HepG2 (cell line): ENCODE measurements at regions not wholly inside any gene's neighbourhood (a gene's known extent, or its start where the extent isn't known, plus 50 kb on each side); places are given as distances from the start of the nearest gene placed in this dataset.

ENCODE experiments used
- ATAC-seq: fragments of 200-7000 bp; cut with Tn5 transposase; 3 replicates; pipeline ENCODE4 v1.9.1; 2020; ENCODE audit warnings: mild to moderate bottlenecking, moderate library complexity
- BruUV-seq: library from RNA; stranded (reverse); fragments of 400-500 nt; replicated peaks from 2 replicates; lab custom pipeline; 2021; lab: Mats Ljungman, UMichigan
- CTCF ChIA-PET: fragments of 300-600 bp; formaldehyde crosslinking; extraction: SDS; loops from one replicate; lab custom pipeline; 2021; ENCODE audit warnings: low total read pairs, inconsistent platforms, low intra/inter-chr PET ratio; lab: Yijun Ruan, JAX
- POLR2A ChIA-PET: fragments of 350-600 bp; sonication (Branson Sonifier 250); formaldehyde crosslinking; loops from one replicate; lab custom pipeline; 2020; ENCODE audit warnings: antibody characterized with exemption, inconsistent platforms; lab: Yijun Ruan, JAX
- DNase-seq: peaks from one replicate; pipeline ENCODE4 v3.0.0-alpha.2; 2015; ENCODE audit warnings: low spot score
- FAIRE-seq: peaks from 3 replicates; lab custom pipeline; 2011; peaks lifted over from hg19 to GRCh38; lab: Jason Lieb, UNC
- H2AFZ ChIP-seq: one replicate; pipeline ENCODE4 v1.6.1; 2011; ENCODE audit warnings: low read length, inconsistent platforms
- H3K27ac ChIP-seq: fragments of 300-600 bp; 3 replicates; pipeline ENCODE4 v1.8.0; 2011; ENCODE audit warnings: mixed run types, mild to moderate bottlenecking, mixed read lengths, low read length, inconsistent platforms; ENCODE audit not compliant: insufficient read depth; ENCODE audit errors: extremely low read length
- H3K27me3 ChIP-seq, 2 experiments: fragments of 200-600 bp in 1 of 2; 2 replicates in 1 of 2; 3 replicates in 1 of 2; pipeline versions ENCODE4 v1.6.0 to v1.8.0; 2011; ENCODE audit warnings: low read length in 2 of 2, mild to moderate bottlenecking in 2 of 2, moderate library complexity in 2 of 2, inconsistent platforms in 1 of 2; ENCODE audit not compliant: insufficient read depth in 2 of 2, control insufficient read depth in 1 of 2
- H3K36me3 ChIP-seq, 2 experiments: fragments of 200-600 bp in 1 of 2; replicated peaks in 1 of 2; 2 replicates in 1 of 2; 3 replicates in 1 of 2; pipeline versions ENCODE4 v1.5.1 to v1.8.0; 2011; ENCODE audit warnings: low read length in 2 of 2, inconsistent platforms in 1 of 2; ENCODE audit not compliant: insufficient read depth in 2 of 2, control insufficient read depth in 1 of 2
- H3K4me1 ChIP-seq: 2 replicates; pipeline ENCODE4 v1.5.1; 2012; ENCODE audit warnings: low read length, inconsistent platforms; ENCODE audit not compliant: insufficient read depth
- H3K4me2 ChIP-seq: 2 replicates; pipeline ENCODE4 v1.6.0; 2011; ENCODE audit warnings: low read depth, low read length, inconsistent platforms
- H3K4me3 ChIP-seq, 3 experiments: fragments of 200-600 bp in 1 of 3; sonication (generic), shearing (Covaris generic) in 1 of 3; replicated peaks in 1 of 3; 2 replicates each; pipeline ENCODE4 v1.5.1; 2011 to 2016; ENCODE audit warnings: low read length in 3 of 3, inconsistent platforms in 2 of 3, low read depth in 2 of 3, mild to moderate bottlenecking in 2 of 3, control low read depth in 1 of 3, mixed read lengths in 1 of 3; ENCODE audit not compliant: insufficient read depth in 1 of 3
- H3K79me2 ChIP-seq: one replicate; pipeline ENCODE4 v1.6.1; 2011; ENCODE audit warnings: low read length, inconsistent platforms; ENCODE audit not compliant: insufficient read depth
- H3K9ac ChIP-seq: 2 replicates; pipeline ENCODE4 v1.6.0; 2011; ENCODE audit warnings: mild to moderate bottlenecking, low read depth, low read length, inconsistent platforms; ENCODE audit not compliant: insufficient read depth
- H3K9me3 ChIP-seq: 2 replicates; pipeline ENCODE4 v1.5.1; 2012; ENCODE audit warnings: mild to moderate bottlenecking, low read length
- H4K20me1 ChIP-seq: 2 replicates; pipeline ENCODE4 v1.6.0; 2011; ENCODE audit warnings: inconsistent platforms, mild to moderate bottlenecking, low read length, moderate library complexity; ENCODE audit not compliant: insufficient read depth
- BRCA1 ChIP-seq: sonication (generic); formaldehyde crosslinking; IDR thresholded peaks from 2 replicates; pipeline ENCODE4 v1.4.0; 2020; ENCODE audit warnings: missing genetic modification reagents
- FOXO4 ChIP-seq: sonication (generic); formaldehyde crosslinking; conservative IDR thresholded peaks from 2 replicates; pipeline ENCODE4 v1.8.1; 2023; ENCODE audit warnings: missing genetic modification reagents
- MTF1 ChIP-seq: sonication (generic); formaldehyde crosslinking; IDR thresholded peaks from 2 replicates; pipeline ENCODE4 v1.5.0; 2020; ENCODE audit warnings: missing genetic modification reagents
- NCOA2 ChIP-seq: sonication (generic); formaldehyde crosslinking; IDR thresholded peaks from 2 replicates; pipeline ENCODE4 v1.8.0; 2022; ENCODE audit warnings: inconsistent platforms
- NFE2L1 ChIP-seq: sonication (generic); formaldehyde crosslinking; IDR thresholded peaks from 2 replicates; pipeline ENCODE4 v1.4.0; 2020; ENCODE audit warnings: missing genetic modification reagents, mild to moderate bottlenecking, borderline replicate concordance
- ZFP41 ChIP-seq: sonication (generic); formaldehyde crosslinking; IDR thresholded peaks from 2 replicates; pipeline ENCODE4 v1.4.0; 2020; ENCODE audit warnings: mild to moderate bottlenecking, missing genetic modification reagents, borderline replicate concordance
- ZNF414 ChIP-seq: sonication (generic); formaldehyde crosslinking; IDR thresholded peaks from 2 replicates; pipeline ENCODE4 v1.5.0; 2020; ENCODE audit warnings: missing genetic modification reagents
- WGBS: methylation state at CpG from one replicate; pipeline ENCODE4 v1.1.6; 2017; ENCODE audit warnings: low lambda C conversion rate; 5-methylcytosine and 5-hydroxymethylcytosine counted together
- in situ Hi-C: cut with HindIII; loops from 2 replicates; pipeline ENCODE4 v1.10.0; 2017; ENCODE audit warnings: low pct_unique_long_range_greater_than_20kb; ENCODE audit not compliant: extremely low pct_ligation_motif_present
- intact Hi-C: fragments of 100-400 bp; cut with micrococcal nuclease; formaldehyde crosslinking; loops from one replicate; pipeline ENCODE4 v1.10.0; 2022; ENCODE audit not compliant: unreplicated experiment

GRCh38 chrX:4670606-4671005, 957.2 kb upstream of the PRKX start:
- no peaks in the 10 kb centered on the region for H3K4me1 ChIP-seq
- H2AFZ ChIP-seq = no peak overlapping the region
- ChIA-PET POLR2A (no interaction called here), CTCF (no interaction called here)
- intact Hi-C loops (no loop called here), in situ Hi-C loops (no loop called here)
- H3K4me2 ChIP-seq = no peak overlapping the region
- ATAC-seq (no peak), DNase-seq (no peak), FAIRE-seq (no peak)
- no peaks in the 10 kb centered on the region for H3K79me2 ChIP-seq
- H3K9ac ChIP-seq = no peak overlapping the region
- no peak overlapping the region for H3K4me3 ChIP-seq
- no peaks in the 10 kb centered on the region for H4K20me1 ChIP-seq
- 17% methylated on average over 2 of the region's 5 CpGs for WGBS
- peaks cover 6% of the 10 kb centered on the region; the same call in 1 of the 2 replicates for H3K9me3 ChIP-seq
- BruUV-seq = no TSS peak
- no peaks in the 10 kb centered on the region for H3K36me3 ChIP-seq
- no peaks in the 10 kb centered on the region for H3K27me3 ChIP-seq
- TF ChIP-seq ZNF414 (CRISPR knock-in tag) (no peak), NFE2L1 (CRISPR knock-in tag) (no peak), ZFP41 (CRISPR knock-in tag) (no peak), FOXO4 (no peak), MTF1 (CRISPR knock-in tag) (no peak), NCOA2 (CRISPR knock-in tag) (no peak), BRCA1 (CRISPR knock-in tag) (no peak)
- no peak overlapping the region for H3K27ac ChIP-seq
